ENCODE measurements at regions not wholly inside any gene's neighbourhood (a gene's known extent, or its start where the extent isn't known, plus 50 kb on each side); places are given as distances from the start of the nearest gene placed in this dataset.

DNA sequence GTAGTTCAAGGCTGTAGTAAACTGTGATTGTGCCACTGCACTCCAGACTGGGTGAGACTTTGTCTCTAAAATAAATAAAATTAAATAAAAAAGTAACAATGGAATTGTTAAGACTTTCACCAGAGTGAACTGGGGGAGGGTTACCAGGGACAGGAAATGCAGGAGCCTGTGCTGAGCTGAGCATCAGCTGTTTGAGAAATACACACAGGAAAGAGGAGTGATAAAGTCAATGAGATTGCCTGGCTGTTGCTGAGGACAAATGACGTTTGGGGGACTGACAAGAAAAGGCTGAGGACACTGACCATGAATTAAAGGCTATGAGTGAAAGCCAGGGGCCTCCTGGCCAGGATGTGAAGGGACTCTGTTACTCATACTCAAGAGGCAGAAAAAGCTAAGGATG, 226.3 kb downstream of the SETD4 start:
- DNase-seq (ENCODE audit: low read depth in 1 of 2, low spot score in 1 of 2) = no peak
- H3K4me3 ChIP-seq (replicated peaks; ENCODE audit: insufficient read depth, low read length) = no peak overlapping the region
- peaks cover 5% of the 10 kb centered on the region for H3K27me3 ChIP-seq (ENCODE audit: insufficient read depth, poor library complexity, severe bottlenecking)
- H3K27ac ChIP-seq (replicated peaks) = no peak overlapping the region
- TF ChIP-seq, protein P1, sequence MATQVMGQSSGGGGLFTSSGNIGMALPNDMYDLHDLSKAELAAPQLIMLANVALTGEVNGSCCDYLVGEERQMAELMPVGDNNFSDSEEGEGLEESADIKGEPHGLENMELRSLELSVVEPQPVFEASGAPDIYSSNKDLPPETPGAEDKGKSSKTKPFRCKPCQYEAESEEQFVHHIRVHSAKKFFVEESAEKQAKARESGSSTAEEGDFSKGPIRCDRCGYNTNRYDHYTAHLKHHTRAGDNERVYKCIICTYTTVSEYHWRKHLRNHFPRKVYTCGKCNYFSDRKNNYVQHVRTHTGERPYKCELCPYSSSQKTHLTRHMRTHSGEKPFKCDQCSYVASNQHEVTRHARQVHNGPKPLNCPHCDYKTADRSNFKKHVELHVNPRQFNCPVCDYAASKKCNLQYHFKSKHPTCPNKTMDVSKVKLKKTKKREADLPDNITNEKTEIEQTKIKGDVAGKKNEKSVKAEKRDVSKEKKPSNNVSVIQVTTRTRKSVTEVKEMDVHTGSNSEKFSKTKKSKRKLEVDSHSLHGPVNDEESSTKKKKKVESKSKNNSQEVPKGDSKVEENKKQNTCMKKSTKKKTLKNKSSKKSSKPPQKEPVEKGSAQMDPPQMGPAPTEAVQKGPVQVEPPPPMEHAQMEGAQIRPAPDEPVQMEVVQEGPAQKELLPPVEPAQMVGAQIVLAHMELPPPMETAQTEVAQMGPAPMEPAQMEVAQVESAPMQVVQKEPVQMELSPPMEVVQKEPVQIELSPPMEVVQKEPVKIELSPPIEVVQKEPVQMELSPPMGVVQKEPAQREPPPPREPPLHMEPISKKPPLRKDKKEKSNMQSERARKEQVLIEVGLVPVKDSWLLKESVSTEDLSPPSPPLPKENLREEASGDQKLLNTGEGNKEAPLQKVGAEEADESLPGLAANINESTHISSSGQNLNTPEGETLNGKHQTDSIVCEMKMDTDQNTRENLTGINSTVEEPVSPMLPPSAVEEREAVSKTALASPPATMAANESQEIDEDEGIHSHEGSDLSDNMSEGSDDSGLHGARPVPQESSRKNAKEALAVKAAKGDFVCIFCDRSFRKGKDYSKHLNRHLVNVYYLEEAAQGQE (IDR thresholded peaks at IDR 0.05; ENCODE audit: insufficient replicate concordance, low read depth) = no peak
- TF ChIP-seq GABPA (IDR thresholded peaks at IDR 0.05; ENCODE audit: low read depth) (no peak), SPI1 (IDR thresholded peaks at IDR 0.05; ENCODE audit: borderline replicate concordance, low read depth) (no peak), POLR2AphosphoS5 (IDR thresholded peaks at IDR 0.05; ENCODE audit: low read depth) (no peak)
- TF ChIP-seq, protein P2, sequence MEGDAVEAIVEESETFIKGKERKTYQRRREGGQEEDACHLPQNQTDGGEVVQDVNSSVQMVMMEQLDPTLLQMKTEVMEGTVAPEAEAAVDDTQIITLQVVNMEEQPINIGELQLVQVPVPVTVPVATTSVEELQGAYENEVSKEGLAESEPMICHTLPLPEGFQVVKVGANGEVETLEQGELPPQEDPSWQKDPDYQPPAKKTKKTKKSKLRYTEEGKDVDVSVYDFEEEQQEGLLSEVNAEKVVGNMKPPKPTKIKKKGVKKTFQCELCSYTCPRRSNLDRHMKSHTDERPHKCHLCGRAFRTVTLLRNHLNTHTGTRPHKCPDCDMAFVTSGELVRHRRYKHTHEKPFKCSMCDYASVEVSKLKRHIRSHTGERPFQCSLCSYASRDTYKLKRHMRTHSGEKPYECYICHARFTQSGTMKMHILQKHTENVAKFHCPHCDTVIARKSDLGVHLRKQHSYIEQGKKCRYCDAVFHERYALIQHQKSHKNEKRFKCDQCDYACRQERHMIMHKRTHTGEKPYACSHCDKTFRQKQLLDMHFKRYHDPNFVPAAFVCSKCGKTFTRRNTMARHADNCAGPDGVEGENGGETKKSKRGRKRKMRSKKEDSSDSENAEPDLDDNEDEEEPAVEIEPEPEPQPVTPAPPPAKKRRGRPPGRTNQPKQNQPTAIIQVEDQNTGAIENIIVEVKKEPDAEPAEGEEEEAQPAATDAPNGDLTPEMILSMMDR (IDR thresholded peaks at IDR 0.05; ENCODE audit: insufficient read depth, low read length) = no peak

DNA sequence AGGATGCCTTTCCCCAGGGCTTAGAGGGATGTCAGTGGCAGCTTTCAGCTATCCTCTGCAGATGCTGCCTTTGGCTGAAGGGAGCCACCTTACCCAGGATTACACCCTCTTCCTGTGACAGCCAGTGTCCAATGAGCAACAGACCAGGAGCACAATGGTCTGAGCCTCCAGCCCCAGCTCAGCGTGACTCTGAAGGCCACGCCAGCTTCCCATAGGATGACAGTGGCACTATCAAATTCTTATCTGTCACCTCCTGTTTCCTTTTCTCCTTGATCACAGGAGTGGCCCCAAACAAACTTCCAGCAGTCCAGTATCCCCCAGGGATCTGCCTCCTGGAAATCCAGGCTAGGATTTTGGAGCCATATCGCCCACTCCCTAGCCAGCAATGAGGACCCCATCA, 226.9 kb downstream of the SETD4 start:
- Histone ChIP-seq H3K4me3 (replicated peaks; ENCODE audit: insufficient read depth, low read length) (no peak overlapping the region), H3K27me3 (ENCODE audit: insufficient read depth, poor library complexity, severe bottlenecking) (peaks cover 5% of the 10 kb centered on the region), H3K27ac (replicated peaks) (no peak overlapping the region)
- TF ChIP-seq, protein P2 (IDR thresholded peaks at IDR 0.05; ENCODE audit: insufficient read depth, low read length) = no peak
- TF ChIP-seq, protein P1 (IDR thresholded peaks at IDR 0.05; ENCODE audit: insufficient replicate concordance, low read depth) = no peak
- TF ChIP-seq SPI1 (IDR thresholded peaks at IDR 0.05; ENCODE audit: borderline replicate concordance, low read depth) = no peak
- TF ChIP-seq POLR2AphosphoS5 (IDR thresholded peaks at IDR 0.05; ENCODE audit: low read depth) = no peak
- TF ChIP-seq GABPA (IDR thresholded peaks at IDR 0.05; ENCODE audit: low read depth) = no peak
- no peak for DNase-seq (ENCODE audit: low read depth in 1 of 2, low spot score in 1 of 2)

DNA sequence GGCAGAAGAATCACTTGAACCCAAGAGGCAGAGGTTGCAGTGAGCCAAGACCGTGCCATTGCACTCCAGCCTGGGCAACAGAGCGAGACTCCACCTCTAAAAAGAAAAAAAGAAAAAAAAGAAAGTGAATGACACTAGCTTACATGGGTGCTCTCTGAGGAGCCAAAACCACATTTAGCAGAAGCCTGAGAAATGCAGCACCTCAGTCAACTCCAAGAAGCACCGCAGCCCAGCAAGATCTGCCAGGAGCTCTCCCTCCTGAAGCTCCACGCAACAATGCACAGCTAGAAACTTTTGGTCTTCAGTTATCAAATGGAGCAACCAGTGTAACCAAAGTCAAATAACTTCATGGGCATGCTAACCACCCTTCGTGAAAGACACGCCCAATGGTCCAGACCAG, 229.1 kb downstream of the SETD4 start:
- H3K27ac ChIP-seq (replicated peaks) = no peak overlapping the region
- no peak overlapping the region for H3K4me3 ChIP-seq (replicated peaks; ENCODE audit: insufficient read depth, low read length)
- TF ChIP-seq GABPA (IDR thresholded peaks at IDR 0.05; ENCODE audit: low read depth) (no peak), SPI1 (IDR thresholded peaks at IDR 0.05; ENCODE audit: borderline replicate concordance, low read depth) (no peak), POLR2AphosphoS5 (IDR thresholded peaks at IDR 0.05; ENCODE audit: low read depth) (no peak)
- TF ChIP-seq, protein P1 (IDR thresholded peaks at IDR 0.05; ENCODE audit: insufficient replicate concordance, low read depth) = no peak
- TF ChIP-seq, protein P2 (IDR thresholded peaks at IDR 0.05; ENCODE audit: insufficient read depth, low read length) = no peak
- DNase-seq (ENCODE audit: low read depth in 1 of 2, low spot score in 1 of 2) = no peak
- peaks cover 6% of the 10 kb centered on the region for H3K27me3 ChIP-seq (ENCODE audit: insufficient read depth, poor library complexity, severe bottlenecking)

Data from HL-60 (cell line).